Pulmonary artery endothelial cell (primary cell): ENCODE measurements at regions not wholly inside any gene's neighbourhood (a gene's known extent, or its start where the extent isn't known, plus 50 kb on each side); places are given as distances from the start of the nearest gene placed in this dataset.

Experiments used
- DNase-seq: peaks from one replicate; pipeline ENCODE4 v3.0.0-alpha.2; 2011; ENCODE audit warnings: low read depth, low spot score

GRCh38 chr20:4095639-4096038, 53.0 kb upstream of the SMOX start:
- DNase-seq = no peak

GRCh38 chr20:4091490-4092479, 56.8 kb upstream of the SMOX start:
- no peak for DNase-seq

- no peak for DNase-seq
Observed at GRCh38 chr20:4090756-4091489, 57.7 kb upstream of the SMOX start.

- no peak for DNase-seq
Observed at GRCh38 chr20:4089756-4090487, 58.7 kb upstream of the SMOX start.

GRCh38 chr20:4088766-4089165, 59.9 kb upstream of the SMOX start:
- DNase-seq = no peak

- no peak for DNase-seq
Observed at GRCh38 chr20:4087923-4088322, 60.7 kb upstream of the SMOX start.

GRCh38 chr20:4086771-4087687, 61.6 kb upstream of the SMOX start:
- DNase-seq = no peak

GRCh38 chr20:4084721-4085120, 63.9 kb upstream of the SMOX start:
- no peak for DNase-seq

- no peak for DNase-seq
Observed at GRCh38 chr20:4084096-4084495, 64.5 kb upstream of the SMOX start.

GRCh38 chr20:4083098-4083865, 65.3 kb upstream of the SMOX start:
- DNase-seq = no peak

- DNase-seq = no peak
Observed at GRCh38 chr20:4082406-4083097, 66.1 kb upstream of the SMOX start.

GRCh38 chr20:4081421-4081820, 66.1 kb upstream of the RNF24 start:
- no peak for DNase-seq

GRCh38 chr20:4076671-4077070, 61.3 kb upstream of the RNF24 start:
- DNase-seq = peak; percentile 75

- no peak for DNase-seq
Observed at GRCh38 chr20:4076033-4076432, 60.7 kb upstream of the RNF24 start.

- DNase-seq = no peak
Observed at GRCh38 chr20:4074877-4075455, 59.6 kb upstream of the RNF24 start.

GRCh38 chr20:4073852-4074741, 58.7 kb upstream of the RNF24 start:
- no peak for DNase-seq

GRCh38 chr20:4071178-4071693, 55.9 kb upstream of the RNF24 start:
- DNase-seq = no peak
